ENCODE measurements at regions not wholly inside any gene's neighbourhood (a gene's known extent, or its start where the extent isn't known, plus 50 kb on each side); places are given as distances from the start of the nearest gene placed in this dataset.

GRCh38 chr2:122639711-122640110 lies 884.3 kb downstream of the TSN start (continued):
- TF ChIP-seq, protein P1, sequence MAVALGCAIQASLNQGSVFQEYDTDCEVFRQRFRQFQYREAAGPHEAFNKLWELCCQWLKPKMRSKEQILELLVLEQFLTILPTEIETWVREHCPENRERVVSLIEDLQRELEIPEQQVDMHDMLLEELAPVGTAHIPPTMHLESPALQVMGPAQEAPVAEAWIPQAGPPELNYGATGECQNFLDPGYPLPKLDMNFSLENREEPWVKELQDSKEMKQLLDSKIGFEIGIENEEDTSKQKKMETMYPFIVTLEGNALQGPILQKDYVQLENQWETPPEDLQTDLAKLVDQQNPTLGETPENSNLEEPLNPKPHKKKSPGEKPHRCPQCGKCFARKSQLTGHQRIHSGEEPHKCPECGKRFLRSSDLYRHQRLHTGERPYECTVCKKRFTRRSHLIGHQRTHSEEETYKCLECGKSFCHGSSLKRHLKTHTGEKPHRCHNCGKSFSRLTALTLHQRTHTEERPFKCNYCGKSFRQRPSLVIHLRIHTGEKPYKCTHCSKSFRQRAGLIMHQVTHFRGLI (CRISPR knock-in tag; IDR thresholded peaks at IDR 0.05), result no peak

DNA sequence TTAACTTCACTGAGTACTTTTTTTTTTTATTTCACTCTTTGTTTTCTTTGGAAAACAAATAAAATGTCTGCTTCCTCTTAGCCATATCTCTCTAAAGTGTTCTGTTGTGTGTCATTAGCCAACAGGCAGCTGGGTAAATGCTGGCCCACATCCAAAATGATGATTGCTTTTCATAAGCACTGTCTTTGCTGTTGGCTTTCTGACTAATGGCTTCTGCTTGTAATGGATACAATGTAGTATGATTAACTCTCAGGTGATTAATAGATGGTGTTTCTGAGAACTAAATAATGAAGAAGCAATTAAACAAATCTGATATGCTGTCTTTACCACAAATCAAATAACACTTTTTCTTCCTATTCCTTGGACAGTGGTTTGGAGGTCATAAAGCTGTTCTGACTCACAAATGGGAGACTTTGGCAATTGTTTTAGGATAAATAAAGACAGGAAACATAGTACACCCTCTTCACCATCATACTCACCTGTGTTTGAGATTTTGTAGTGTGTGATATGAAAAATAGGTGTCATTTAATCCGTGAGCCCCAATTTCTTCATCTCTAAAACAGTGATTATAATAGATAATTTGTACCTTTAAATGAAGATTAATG lies 888.4 kb downstream of the TSN start:
- ChIA-PET CTCF (ENCODE audit: low intra/inter-chr PET ratio) (no interaction called here), POLR2A (no interaction called here)
- BruUV-seq (replicated peaks), result no TSS peak
- no peaks in the 10 kb centered on the region for H3K9me3 ChIP-seq (replicated peaks; ENCODE audit: control insufficient read depth, insufficient read depth, low read depth, low read length)
- WGBS (ENCODE audit: insufficient coverage, low coverage, missing lambda C conversion rate), result 0% methylated on average over 1 of the region's 1 CpG
- no peak for DNase-seq (ENCODE audit: extremely low read depth in 1 of 4, low spot score in 3 of 4)
- H3K4me1 ChIP-seq (replicated peaks in 1 of 2; ENCODE audit: control insufficient read depth in 2 of 2, insufficient read depth in 2 of 2, low read length in 2 of 2), result no peaks in the 10 kb centered on the region
- H3K4me3 ChIP-seq, result no peak overlapping the region
- TF ChIP-seq MCM2 (IDR thresholded peaks at IDR 0.05; ENCODE audit: low read depth) (no peak), ZNF121 (CRISPR knock-in tag; conservative IDR thresholded peaks at IDR 0.05) (no peak)
- TF ChIP-seq, protein P2, sequence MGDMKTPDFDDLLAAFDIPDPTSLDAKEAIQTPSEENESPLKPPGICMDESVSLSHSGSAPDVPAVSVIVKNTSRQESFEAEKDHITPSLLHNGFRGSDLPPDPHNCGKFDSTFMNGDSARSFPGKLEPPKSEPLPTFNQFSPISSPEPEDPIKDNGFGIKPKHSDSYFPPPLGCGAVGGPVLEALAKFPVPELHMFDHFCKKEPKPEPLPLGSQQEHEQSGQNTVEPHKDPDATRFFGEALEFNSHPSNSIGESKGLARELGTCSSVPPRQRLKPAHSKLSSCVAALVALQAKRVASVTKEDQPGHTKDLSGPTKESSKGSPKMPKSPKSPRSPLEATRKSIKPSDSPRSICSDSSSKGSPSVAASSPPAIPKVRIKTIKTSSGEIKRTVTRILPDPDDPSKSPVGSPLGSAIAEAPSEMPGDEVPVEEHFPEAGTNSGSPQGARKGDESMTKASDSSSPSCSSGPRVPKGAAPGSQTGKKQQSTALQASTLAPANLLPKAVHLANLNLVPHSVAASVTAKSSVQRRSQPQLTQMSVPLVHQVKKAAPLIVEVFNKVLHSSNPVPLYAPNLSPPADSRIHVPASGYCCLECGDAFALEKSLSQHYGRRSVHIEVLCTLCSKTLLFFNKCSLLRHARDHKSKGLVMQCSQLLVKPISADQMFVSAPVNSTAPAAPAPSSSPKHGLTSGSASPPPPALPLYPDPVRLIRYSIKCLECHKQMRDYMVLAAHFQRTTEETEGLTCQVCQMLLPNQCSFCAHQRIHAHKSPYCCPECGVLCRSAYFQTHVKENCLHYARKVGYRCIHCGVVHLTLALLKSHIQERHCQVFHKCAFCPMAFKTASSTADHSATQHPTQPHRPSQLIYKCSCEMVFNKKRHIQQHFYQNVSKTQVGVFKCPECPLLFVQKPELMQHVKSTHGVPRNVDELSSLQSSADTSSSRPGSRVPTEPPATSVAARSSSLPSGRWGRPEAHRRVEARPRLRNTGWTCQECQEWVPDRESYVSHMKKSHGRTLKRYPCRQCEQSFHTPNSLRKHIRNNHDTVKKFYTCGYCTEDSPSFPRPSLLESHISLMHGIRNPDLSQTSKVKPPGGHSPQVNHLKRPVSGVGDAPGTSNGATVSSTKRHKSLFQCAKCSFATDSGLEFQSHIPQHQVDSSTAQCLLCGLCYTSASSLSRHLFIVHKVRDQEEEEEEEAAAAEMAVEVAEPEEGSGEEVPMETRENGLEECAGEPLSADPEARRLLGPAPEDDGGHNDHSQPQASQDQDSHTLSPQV (IDR thresholded peaks at IDR 0.05), result no peak
- FAIRE-seq, result no peak
- no peaks in the 10 kb centered on the region for H3K36me3 ChIP-seq (ENCODE audit: control insufficient read depth, insufficient read depth, low read length)
- H4K20me1 ChIP-seq (replicated peaks; ENCODE audit: control insufficient read depth, insufficient read depth, low read length), result no peaks in the 10 kb centered on the region
- H3K4me2 ChIP-seq (ENCODE audit: insufficient read depth, low read length), result no peak overlapping the region
- in situ Hi-C loops (cut with MboI), result no loop called here
- H3K9me1 ChIP-seq (ENCODE audit: control insufficient read depth, insufficient read depth, low read length), result no peaks in the 10 kb centered on the region
- no peak overlapping the region for H3K27ac ChIP-seq (ENCODE audit: extremely low read depth, low read depth, low read length)
- H3K27me3 ChIP-seq (ENCODE audit: control insufficient read depth in 2 of 2, insufficient read depth in 2 of 2, low read length in 2 of 2), result no peaks in the 10 kb centered on the region
- ATAC-seq, result no peak
- H3K9ac ChIP-seq (ENCODE audit: insufficient read depth in 1 of 2, low read depth in 2 of 2, low read length in 2 of 2), result no peak overlapping the region
- no peaks in the 10 kb centered on the region for H3K79me2 ChIP-seq (ENCODE audit: control insufficient read depth, insufficient read depth, low read length)
- H2AFZ ChIP-seq (ENCODE audit: low read depth, low read length), result no peak overlapping the region
- intact Hi-C loops (cut with micrococcal nuclease), result no loop called here
